GM21619 (cell line): ENCODE measurements at regions not wholly inside any gene's neighbourhood (a gene's known extent, or its start where the extent isn't known, plus 50 kb on each side); places are given as distances from the start of the nearest gene placed in this dataset.
"Not testable (repeated sequence)": the region's sequence is repeated elsewhere in the genome, so short reads cannot be mapped to it uniquely, and the experiment has no call there.

Source experiments
- ATAC-seq: cut with Tn5 transposase; IDR thresholded peaks from one replicate; pipeline ENCODE4 v1.9.1; 2021; ENCODE audit not compliant: unreplicated experiment

GRCh38 chr9:16052757-16053530 lies 500.1 kb downstream of the CCDC171 start:
- no peak for ATAC-seq

- no peak for ATAC-seq
Observed at GRCh38 chr9:16057541-16057940, 504.7 kb downstream of the CCDC171 start.

GRCh38 chr9:16058131-16058549 lies 505.3 kb downstream of the CCDC171 start:
- ATAC-seq, result peak; percentile 41

- peak; percentile 46 for ATAC-seq
Observed at GRCh38 chr9:16060436-16061129, 507.7 kb downstream of the CCDC171 start.

- ATAC-seq, result no peak
Observed at GRCh38 chr9:16062542-16063240, 509.8 kb downstream of the CCDC171 start.

GRCh38 chr9:16063241-16063591 lies 510.4 kb downstream of the CCDC171 start:
- ATAC-seq, result no peak

- no peak for ATAC-seq
Observed at GRCh38 chr9:16064771-16065170, 511.9 kb downstream of the CCDC171 start.

- ATAC-seq, result not testable (repeated sequence)
Observed at GRCh38 chr9:16066201-16066600, 513.4 kb downstream of the CCDC171 start.

GRCh38 chr9:16068476-16068875 lies 515.6 kb downstream of the CCDC171 start:
- ATAC-seq, result no peak

- ATAC-seq, result no peak
Observed at GRCh38 chr9:16069249-16069648, 516.4 kb downstream of the CCDC171 start.

- no peak for ATAC-seq
Observed at GRCh38 chr9:16069671-16070454, 517.0 kb downstream of the CCDC171 start.

GRCh38 chr9:16070455-16071145 lies 517.8 kb downstream of the CCDC171 start:
- no peak for ATAC-seq

- no peak for ATAC-seq
Observed at GRCh38 chr9:16071400-16071799, 518.6 kb downstream of the CCDC171 start.

GRCh38 chr9:16074963-16075362 lies 522.1 kb downstream of the CCDC171 start:
- no peak for ATAC-seq

- ATAC-seq, result no peak
Observed at GRCh38 chr9:16075696-16076095, 522.9 kb downstream of the CCDC171 start.

GRCh38 chr9:16076511-16076910 lies 523.7 kb downstream of the CCDC171 start:
- no peak for ATAC-seq

- no peak for ATAC-seq
Observed at GRCh38 chr9:16082796-16083195, 530.0 kb downstream of the CCDC171 start.

GRCh38 chr9:16085167-16085726 lies 532.4 kb downstream of the CCDC171 start:
- ATAC-seq, result no peak

- no peak for ATAC-seq
Observed at GRCh38 chr9:16090907-16091629, 538.2 kb downstream of the CCDC171 start.
